ENCODE measurements at regions not wholly inside any gene's neighbourhood (a gene's known extent, or its start where the extent isn't known, plus 50 kb on each side); places are given as distances from the start of the nearest gene placed in this dataset.

DNA sequence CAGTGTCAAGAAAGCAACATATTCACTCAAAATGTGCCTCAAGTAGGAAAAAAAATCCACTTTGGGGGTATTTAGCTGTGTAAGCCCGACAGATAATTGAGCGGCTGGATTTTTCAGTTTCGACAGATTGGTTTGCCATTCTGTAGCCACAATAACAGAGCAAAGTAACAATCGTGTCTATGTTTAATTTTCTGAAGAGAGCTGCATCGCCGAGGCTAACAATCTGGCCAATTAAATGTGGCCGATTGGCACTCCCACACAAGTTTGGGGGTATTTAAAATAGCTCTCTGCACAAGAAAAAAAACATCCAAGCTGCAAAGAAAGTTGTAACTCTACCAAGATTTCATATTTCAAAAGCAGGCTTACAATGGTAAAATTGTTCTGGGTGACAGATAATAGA is 99.7 kb upstream of the CDH13 start:
- no peak overlapping the region for H3K9ac ChIP-seq (replicated peaks in 1 of 4; ENCODE audit: extremely low read depth in 1 of 4, low read depth in 3 of 4, low read length in 3 of 4)
- ChIA-PET CTCF (ENCODE audit: partially characterized antibody) (interaction anchor here (1.4 kb wide), 1 partner anchor 264 kb away, joined by 4 read pairs; no protein-coding TSS in a partner anchor), POLR2A (ENCODE audit: partially characterized antibody) (no interaction called here)
- H2BK5ac ChIP-seq (ENCODE audit: low read depth, low read length), result no peak overlapping the region
- H3K23ac ChIP-seq (ENCODE audit: insufficient read length), result no peak overlapping the region
- 88% methylated on average over 7 of the region's 7 CpGs; no CpG with 5 or more reads in 1 of the 2 experiments for WGBS, 2 experiments (ENCODE audit: extremely low coverage in 1 of 2, insufficient coverage in 1 of 2, insufficient read length in 1 of 2, insufficient replicate concordance in 2 of 2, low coverage in 1 of 2, low lambda C conversion rate in 2 of 2, missing lambda C conversion rate in 1 of 2)
- H2BK12ac ChIP-seq (ENCODE audit: low read depth, low read length), result no peak overlapping the region
- H2AFZ ChIP-seq (ENCODE audit: low read length), result no peak overlapping the region
- H3K4me3 ChIP-seq (ENCODE audit: extremely low read depth in 1 of 4, insufficient read depth in 2 of 4, low read depth in 3 of 4, low read length in 4 of 4), result no peak overlapping the region
- 0 out of 4 replicates have a peak, but pooled peaks cover 0 to 3% of the 10 kb centered on the region in 2 experiments for H3K9me3 ChIP-seq (ENCODE audit: insufficient read depth in 2 of 2, low read depth in 1 of 2, low read length in 1 of 2)
- TF ChIP-seq RAD21 (IDR thresholded peaks at IDR 0.05 in 1 of 2, conservative IDR thresholded peaks at IDR 0.05 in 1 of 2; ENCODE audit: low read depth in 2 of 2, low read length in 2 of 2), result no peak
- no peak for TF ChIP-seq HDAC2 (IDR thresholded peaks at IDR 0.05; ENCODE audit: borderline replicate concordance in 1 of 2, low read depth in 2 of 2, low read length in 2 of 2)
- H2AK5ac ChIP-seq (ENCODE audit: low read depth, low read length), result no peak overlapping the region
- H4K5ac ChIP-seq (ENCODE audit: insufficient read length, low read depth, low read length), result no peak overlapping the region
- H3K27me3 ChIP-seq (replicated peaks in 1 of 4; ENCODE audit: control insufficient read depth in 3 of 4, extremely low read depth in 1 of 4, insufficient read depth in 3 of 4, low read length in 3 of 4), result peaks cover 1 to 6% (median 5%) of the 10 kb centered on the region in 4 experiments; a peak in 4 of 7 replicates
- no peaks in the 10 kb centered on the region for H3K4me1 ChIP-seq (replicated peaks in 1 of 4; ENCODE audit: control insufficient read depth in 3 of 4, insufficient read depth in 4 of 4, low read length in 3 of 4)
- H4K20me1 ChIP-seq (replicated peaks in 1 of 2; ENCODE audit: control insufficient read depth in 1 of 2, insufficient read depth in 2 of 2, low read length in 2 of 2), result no peaks in the 10 kb centered on the region
- peaks cover 3% of the 10 kb centered on the region; the same call in 1 of the 2 replicates for H3K23me2 ChIP-seq (ENCODE audit: low read depth, low read length)
- no peak overlapping the region for H3K27ac ChIP-seq (ENCODE audit: low read depth, low read length)
- H3K56ac ChIP-seq (replicated peaks; ENCODE audit: insufficient read length, low read depth, low read length), result no peak overlapping the region
- H3K14ac ChIP-seq (ENCODE audit: insufficient read length), result no peak overlapping the region
- H3K79me2 ChIP-seq (ENCODE audit: control insufficient read depth in 1 of 2, insufficient read depth in 2 of 2, low read length in 2 of 2), result no peaks in the 10 kb centered on the region
- no peak for FAIRE-seq
- no peak for DNase-seq (ENCODE audit: low read depth in 1 of 2, low spot score in 2 of 2)
- H4K91ac ChIP-seq (replicated peaks; ENCODE audit: insufficient read length, low read length), result no peak overlapping the region
- no peak overlapping the region for H2BK20ac ChIP-seq (ENCODE audit: low read length)
- H3K79me1 ChIP-seq (ENCODE audit: low read depth, low read length), result no peaks in the 10 kb centered on the region
- H2BK120ac ChIP-seq (replicated peaks; ENCODE audit: low read depth, low read length), result no peak overlapping the region
- H3K4ac ChIP-seq (replicated peaks; ENCODE audit: insufficient read length, low read depth, low read length), result no peak overlapping the region
- no peak overlapping the region for H4K8ac ChIP-seq (ENCODE audit: extremely low read depth, insufficient read depth, low read length)
- H3K18ac ChIP-seq (ENCODE audit: extremely low read depth, low read length), result no peak overlapping the region
- H3K36me3 ChIP-seq (ENCODE audit: control insufficient read depth in 2 of 4, insufficient read depth in 4 of 4, low read length in 3 of 4), result no peaks in the 10 kb centered on the region
- H2BK15ac ChIP-seq (ENCODE audit: low read length), result no peak overlapping the region
- no peak overlapping the region for H3K4me2 ChIP-seq (ENCODE audit: insufficient read depth in 1 of 2, low read depth in 2 of 2, low read length in 2 of 2)

Measured in H1 (cell line).